ENCODE measurements at regions not wholly inside any gene's neighbourhood (a gene's known extent, or its start where the extent isn't known, plus 50 kb on each side); places are given as distances from the start of the nearest gene placed in this dataset.
A peak's percentile ranks its signal among the peaks of the same experiment; 100 is the strongest.

DNA sequence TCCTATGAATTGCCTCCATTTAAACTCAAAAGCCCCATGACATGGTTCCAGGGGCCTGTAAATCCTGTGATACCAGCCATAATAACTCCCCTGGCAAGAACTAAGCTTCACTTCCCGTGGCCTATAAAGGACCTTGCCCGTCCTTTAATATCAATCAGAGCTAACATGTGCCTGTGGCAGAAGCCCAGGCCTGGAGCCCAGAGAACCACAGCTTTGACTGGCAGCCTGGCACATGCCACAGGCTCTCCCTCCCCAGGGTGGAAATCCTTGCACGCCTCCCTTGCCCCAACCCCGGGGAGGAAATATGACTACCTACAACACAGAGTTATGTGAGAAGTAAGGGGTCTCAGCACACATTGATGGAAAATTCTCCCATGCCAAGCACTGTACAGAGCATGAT, 287.4 kb downstream of the RAB28 start:
- H3K9me3 ChIP-seq (ENCODE audit: control insufficient read depth, low read length): no peaks in the 10 kb centered on the region
- no peak overlapping the region for H3K27ac Mint-ChIP-seq
- no peak overlapping the region for H3K4me3 ChIP-seq (ENCODE audit: low read length)
- peaks cover 11% of the 10 kb centered on the region for H3K27me3 Mint-ChIP-seq (ENCODE audit: insufficient read depth)
- H3K27ac ChIP-seq (ENCODE audit: low read depth, low read length): no peak overlapping the region
- peaks cover 4% of the 10 kb centered on the region for H3K36me3 Mint-ChIP-seq (ENCODE audit: low read depth)
- no peak overlapping the region for H3K4me3 Mint-ChIP-seq
- peaks cover 5% of the 10 kb centered on the region for H3K4me1 Mint-ChIP-seq
- no peak for DNase-seq
- TF ChIP-seq, protein P1, sequence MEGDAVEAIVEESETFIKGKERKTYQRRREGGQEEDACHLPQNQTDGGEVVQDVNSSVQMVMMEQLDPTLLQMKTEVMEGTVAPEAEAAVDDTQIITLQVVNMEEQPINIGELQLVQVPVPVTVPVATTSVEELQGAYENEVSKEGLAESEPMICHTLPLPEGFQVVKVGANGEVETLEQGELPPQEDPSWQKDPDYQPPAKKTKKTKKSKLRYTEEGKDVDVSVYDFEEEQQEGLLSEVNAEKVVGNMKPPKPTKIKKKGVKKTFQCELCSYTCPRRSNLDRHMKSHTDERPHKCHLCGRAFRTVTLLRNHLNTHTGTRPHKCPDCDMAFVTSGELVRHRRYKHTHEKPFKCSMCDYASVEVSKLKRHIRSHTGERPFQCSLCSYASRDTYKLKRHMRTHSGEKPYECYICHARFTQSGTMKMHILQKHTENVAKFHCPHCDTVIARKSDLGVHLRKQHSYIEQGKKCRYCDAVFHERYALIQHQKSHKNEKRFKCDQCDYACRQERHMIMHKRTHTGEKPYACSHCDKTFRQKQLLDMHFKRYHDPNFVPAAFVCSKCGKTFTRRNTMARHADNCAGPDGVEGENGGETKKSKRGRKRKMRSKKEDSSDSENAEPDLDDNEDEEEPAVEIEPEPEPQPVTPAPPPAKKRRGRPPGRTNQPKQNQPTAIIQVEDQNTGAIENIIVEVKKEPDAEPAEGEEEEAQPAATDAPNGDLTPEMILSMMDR (conservative IDR thresholded peaks at IDR 0.05): no peak
- 93% methylated on average over 4 of the region's 4 CpGs; no CpG with 5 or more reads in 1 of the 2 experiments for WGBS, 2 experiments (ENCODE audit: insufficient coverage in 1 of 2, insufficient read length in 1 of 2)
- H3K9me3 Mint-ChIP-seq: peaks cover 9% of the 10 kb centered on the region
- H3K27me3 ChIP-seq (ENCODE audit: control insufficient read depth, insufficient read depth, low read length, poor library complexity, severe bottlenecking): peaks cover 6% of the 10 kb centered on the region
- no peaks in the 10 kb centered on the region for H3K36me3 ChIP-seq (ENCODE audit: control insufficient read depth, insufficient read depth, low read length)
- H3K4me1 ChIP-seq (ENCODE audit: control insufficient read depth, insufficient read depth, low read length): peaks cover 5% of the 10 kb centered on the region
- H3K9ac ChIP-seq (ENCODE audit: extremely low read depth, low read length, poor library complexity, severe bottlenecking): no peak overlapping the region

DNA sequence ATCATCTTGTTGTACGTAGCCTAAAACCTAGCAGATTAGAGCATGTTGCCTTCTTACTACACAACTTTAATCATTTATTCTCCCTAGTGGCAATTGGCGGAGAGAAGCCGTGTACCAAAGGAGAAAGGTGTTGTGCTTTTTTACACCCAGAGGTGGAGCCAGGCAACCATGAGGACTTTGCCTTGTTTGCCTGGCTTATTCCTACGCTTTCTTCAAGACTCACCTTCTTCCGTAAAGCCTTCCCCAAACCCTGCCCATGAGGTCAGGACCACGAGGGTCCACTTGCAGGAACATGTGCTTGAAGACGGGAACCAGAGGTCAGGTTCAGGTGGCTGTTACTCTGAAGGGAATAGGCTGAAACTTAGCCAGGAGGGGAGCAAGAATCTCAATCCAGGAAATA, 290.5 kb downstream of the RAB28 start:
- no peak overlapping the region for H3K4me3 Mint-ChIP-seq
- 89 to 100% methylated on average over 2 to 7 of the region's 7 CpGs for WGBS, 2 experiments (ENCODE audit: insufficient coverage in 1 of 2, insufficient read length in 1 of 2)
- DNase-seq: no peak

DNA sequence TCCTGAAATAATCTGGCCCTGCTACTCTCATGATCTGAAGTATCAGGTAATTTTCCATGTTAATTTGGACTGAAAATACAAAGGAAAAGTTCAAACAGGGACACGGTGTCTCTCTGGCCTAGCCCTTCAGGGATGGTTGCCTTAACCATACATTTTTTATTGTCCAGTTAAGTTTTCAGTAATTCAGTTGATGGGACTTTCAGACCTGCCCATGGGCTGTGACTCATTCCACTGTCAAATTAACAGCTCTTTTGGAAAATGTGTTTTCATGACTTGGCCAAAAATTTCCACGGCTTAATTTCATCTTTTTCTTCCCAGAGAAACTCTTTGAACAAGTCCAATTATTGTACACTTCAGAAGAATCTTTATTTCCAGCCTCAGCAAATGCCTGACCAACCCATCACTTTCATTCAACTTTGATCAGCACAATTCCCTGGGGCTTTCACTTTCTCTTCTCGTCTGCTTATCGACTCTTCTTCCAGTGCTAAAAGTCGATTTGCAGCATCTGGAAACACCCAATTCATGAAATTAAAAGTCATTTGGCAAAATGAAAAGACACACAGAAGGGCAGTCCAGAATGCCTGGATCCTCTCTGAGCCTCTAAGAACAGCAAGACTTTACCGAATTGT, 293.9 kb downstream of the RAB28 start:
- no peak overlapping the region for H3K4me3 Mint-ChIP-seq
- no peak overlapping the region for H3K27ac ChIP-seq (ENCODE audit: low read depth, low read length)
- peaks cover 18% of the 10 kb centered on the region for H3K9me3 Mint-ChIP-seq
- H3K9ac ChIP-seq (ENCODE audit: extremely low read depth, low read length, poor library complexity, severe bottlenecking): no peak overlapping the region
- peaks cover 6% of the 10 kb centered on the region for H3K36me3 Mint-ChIP-seq (ENCODE audit: low read depth)
- TF ChIP-seq, protein P1 (conservative IDR thresholded peaks at IDR 0.05): no peak
- WGBS, 2 experiments (ENCODE audit: insufficient coverage in 1 of 2, insufficient read length in 1 of 2): 92 to 94% methylated on average over 5 to 6 of the region's 6 CpGs
- H3K27ac Mint-ChIP-seq: no peak overlapping the region
- H3K36me3 ChIP-seq (ENCODE audit: control insufficient read depth, insufficient read depth, low read length): no peaks in the 10 kb centered on the region
- no peak overlapping the region for H3K4me3 ChIP-seq (ENCODE audit: low read length)
- H3K27me3 Mint-ChIP-seq (ENCODE audit: insufficient read depth): peaks cover 18% of the 10 kb centered on the region
- no peak for DNase-seq
- H3K4me1 ChIP-seq (ENCODE audit: control insufficient read depth, insufficient read depth, low read length): peaks cover 7% of the 10 kb centered on the region
- H3K4me1 Mint-ChIP-seq: peaks cover 13% of the 10 kb centered on the region
- H3K9me3 ChIP-seq (ENCODE audit: control insufficient read depth, low read length): no peaks in the 10 kb centered on the region
- peaks cover 6% of the 10 kb centered on the region for H3K27me3 ChIP-seq (ENCODE audit: control insufficient read depth, insufficient read depth, low read length, poor library complexity, severe bottlenecking)

More for the DNA sequence above, 290.5 kb downstream of the RAB28 start:
- Mint-ChIP-seq H3K4me1 (peaks cover 5% of the 10 kb centered on the region), H3K9me3 (peaks cover 9% of the 10 kb centered on the region), H3K27ac (no peak overlapping the region), H3K27me3 (ENCODE audit: insufficient read depth) (peaks cover 21% of the 10 kb centered on the region), H3K36me3 (ENCODE audit: low read depth) (peaks cover 4% of the 10 kb centered on the region)
- no peak overlapping the region for H3K9ac ChIP-seq (ENCODE audit: extremely low read depth, low read length, poor library complexity, severe bottlenecking)
- peaks cover 5% of the 10 kb centered on the region for H3K4me1 ChIP-seq (ENCODE audit: control insufficient read depth, insufficient read depth, low read length)
- no peak overlapping the region for H3K4me3 ChIP-seq (ENCODE audit: low read length)
- TF ChIP-seq, protein P1 (conservative IDR thresholded peaks at IDR 0.05): peak; percentile 62
- no peaks in the 10 kb centered on the region for H3K9me3 ChIP-seq (ENCODE audit: control insufficient read depth, low read length)
- H3K27ac ChIP-seq (ENCODE audit: low read depth, low read length): no peak overlapping the region
- H3K27me3 ChIP-seq (ENCODE audit: control insufficient read depth, insufficient read depth, low read length, poor library complexity, severe bottlenecking): peaks cover 6% of the 10 kb centered on the region
- no peaks in the 10 kb centered on the region for H3K36me3 ChIP-seq (ENCODE audit: control insufficient read depth, insufficient read depth, low read length)
